Loucy (cell line): ENCODE measurements at regions not wholly inside any gene's neighbourhood (a gene's known extent, or its start where the extent isn't known, plus 50 kb on each side); places are given as distances from the start of the nearest gene placed in this dataset.
A peak's percentile ranks its signal among the peaks of the same experiment; 100 is the strongest.

Source experiments
- H2AFZ ChIP-seq: fragments of 200-600 bp; sonication (generic); 2 replicates; pipeline ENCODE4 v1.6.0; 2016; ENCODE audit warnings: antibody characterized with exemption, mild to moderate bottlenecking, low read length, moderate library complexity
- H3F3A ChIP-seq: fragments of 200-600 bp; 2 replicates; pipeline ENCODE4 v1.6.0; 2016; ENCODE audit warnings: antibody characterized with exemption, low read depth, mild to moderate bottlenecking
- H3K27me3 ChIP-seq: fragments of 200-600 bp; sonication (generic); 2 replicates; pipeline ENCODE4 v1.6.1; 2014; ENCODE audit warnings: low read length, mild to moderate bottlenecking; ENCODE audit not compliant: insufficient read depth, poor library complexity, severe bottlenecking
- H3K36me3 ChIP-seq: fragments of 200-600 bp; sonication (generic); 2 replicates; pipeline ENCODE4 v1.6.1; 2016; ENCODE audit warnings: low read length; ENCODE audit not compliant: insufficient read depth
- H3K4me1 ChIP-seq: fragments of 200-600 bp; sonication (generic); 2 replicates; pipeline ENCODE4 v1.5.1; 2014; ENCODE audit warnings: low read length, mild to moderate bottlenecking; ENCODE audit not compliant: insufficient read depth, poor library complexity, severe bottlenecking
- H3K4me2 ChIP-seq: fragments of 200-600 bp; sonication (generic); 2 replicates; pipeline ENCODE4 v1.6.0; 2014; ENCODE audit warnings: antibody characterized with exemption, low read length, low read depth, mild to moderate bottlenecking; ENCODE audit not compliant: poor library complexity, severe bottlenecking
- H3K4me3 ChIP-seq: fragments of 200-600 bp; sonication (generic); 2 replicates; pipeline ENCODE4 v1.5.1; 2014; ENCODE audit warnings: low read length, mild to moderate bottlenecking, mixed read lengths; ENCODE audit not compliant: poor library complexity, severe bottlenecking
- H3K79me2 ChIP-seq: fragments of 200-600 bp; sonication (generic); 2 replicates; pipeline ENCODE4 v1.6.1; 2014; ENCODE audit warnings: low read length; ENCODE audit not compliant: insufficient read depth
- H3K9ac ChIP-seq: fragments of 200-600 bp; sonication (generic); 2 replicates; pipeline ENCODE4 v1.6.0; 2014; ENCODE audit warnings: mild to moderate bottlenecking, low read depth, low read length, moderate library complexity; ENCODE audit not compliant: poor library complexity, severe bottlenecking
- H3K9me2 ChIP-seq: fragments of 200-600 bp; sonication (generic); replicated peaks from 2 replicates; pipeline ENCODE4 v1.6.1; 2016; ENCODE audit warnings: low read depth, low read length, mixed read lengths
- H3K9me3 ChIP-seq: fragments of 200-600 bp; sonication (generic); 2 replicates; pipeline ENCODE4 v1.6.1; 2014; ENCODE audit warnings: mild to moderate bottlenecking, antibody characterized with exemption, low read length, low read depth; ENCODE audit not compliant: insufficient read depth
- H4K20me1 ChIP-seq: fragments of 200-600 bp; sonication (generic); 2 replicates; pipeline ENCODE4 v1.6.0; 2014; ENCODE audit warnings: antibody characterized with exemption, low read length, mild to moderate bottlenecking; ENCODE audit not compliant: insufficient read depth, poor library complexity, severe bottlenecking
- CTCF ChIP-seq: fragments of 200-600 bp; sonication (generic); conservative IDR thresholded peaks from 2 replicates; pipeline ENCODE4 v1.5.1; 2014; ENCODE audit warnings: mild to moderate bottlenecking, antibody characterized with exemption, low read length
- EZH2phosphoT487 ChIP-seq: fragments of 200-600 bp; IDR thresholded peaks from 2 replicates; pipeline ENCODE4 v1.6.1; 2018; ENCODE audit warnings: antibody characterized with exemption, mild to moderate bottlenecking, moderate library complexity, borderline replicate concordance

- Histone ChIP-seq H3K4me2 (peak overlapping the region; percentile 49), H4K20me1 (no peaks in the 10 kb centered on the region), H3K9me2 (no peaks in the 10 kb centered on the region), H3K36me3 (no peaks in the 10 kb centered on the region), H3K4me1 (peaks cover 32% of the 10 kb centered on the region), H3K9ac (no peak overlapping the region), H3K79me2 (no peaks in the 10 kb centered on the region), H3F3A (no peaks in the 10 kb centered on the region), H3K27me3 (no peaks in the 10 kb centered on the region), H3K9me3 (peaks cover 6% of the 10 kb centered on the region; the same call in 1 of the 2 replicates), H2AFZ (peak overlapping the region; percentile 47), H3K4me3 (peak overlapping the region; percentile 5)
- TF ChIP-seq CTCF: no peak
- TF ChIP-seq EZH2phosphoT487: no peak
These were observed 310.7 kb upstream of the PMFBP1 start for GRCh38 chr16:72482695-72483094.

- H3K9me3 ChIP-seq: no peaks in the 10 kb centered on the region
- peaks cover 32% of the 10 kb centered on the region for H3K4me1 ChIP-seq
- no peaks in the 10 kb centered on the region for H3F3A ChIP-seq
- H2AFZ ChIP-seq: no peak overlapping the region
- H3K4me2 ChIP-seq: peak overlapping the region; percentile 49
- H3K4me3 ChIP-seq: peak overlapping the region; percentile 36
- no peaks in the 10 kb centered on the region for H3K27me3 ChIP-seq
- H3K36me3 ChIP-seq: no peaks in the 10 kb centered on the region
- H3K79me2 ChIP-seq: no peaks in the 10 kb centered on the region
- no peak overlapping the region for H3K9ac ChIP-seq
- no peak for TF ChIP-seq EZH2phosphoT487
- TF ChIP-seq CTCF: no peak
- no peaks in the 10 kb centered on the region for H3K9me2 ChIP-seq
- no peaks in the 10 kb centered on the region for H4K20me1 ChIP-seq
These were observed 309.5 kb upstream of the PMFBP1 start for GRCh38 chr16:72481419-72481818.

- Histone ChIP-seq H3K79me2 (no peaks in the 10 kb centered on the region), H3K9me3 (no peaks in the 10 kb centered on the region), H3K9ac (no peak overlapping the region), H3K4me3 (no peak overlapping the region), H3K4me1 (peaks cover 32% of the 10 kb centered on the region), H4K20me1 (no peaks in the 10 kb centered on the region), H3K27me3 (no peaks in the 10 kb centered on the region), H3F3A (no peaks in the 10 kb centered on the region), H3K36me3 (no peaks in the 10 kb centered on the region), H3K9me2 (no peaks in the 10 kb centered on the region), H2AFZ (no peak overlapping the region), H3K4me2 (peak overlapping the region; percentile 49)
- no peak for TF ChIP-seq CTCF
- no peak for TF ChIP-seq EZH2phosphoT487
These were observed 309.0 kb upstream of the PMFBP1 start for GRCh38 chr16:72480911-72481310.
